H1 (cell line): ENCODE measurements at regions not wholly inside any gene's neighbourhood (a gene's known extent, or its start where the extent isn't known, plus 50 kb on each side); places are given as distances from the start of the nearest gene placed in this dataset.

Source experiments
- CTCF ChIA-PET: fragments of 300-600 bp; sonication (Branson Sonifier 250); formaldehyde crosslinking; loops from one replicate; lab custom pipeline; 2021; ENCODE audit not compliant: partially characterized antibody; lab: Charles Lee
- POLR2A ChIA-PET: fragments of 300-600 bp; sonication (Branson Sonifier 250); formaldehyde crosslinking; loops from one replicate; lab custom pipeline; 2021; ENCODE audit warnings: inconsistent platforms; ENCODE audit not compliant: partially characterized antibody; lab: Charles Lee
- DNase-seq, 2 experiments: peaks; one replicate each; pipeline versions ENCODE4 v3.0.0 to v3.0.0-alpha.2; 2010 to 2022; ENCODE audit warnings: low spot score in 2 of 2, low read depth in 1 of 2, mixed read lengths in 1 of 2
- FAIRE-seq: peaks from 2 replicates; lab custom pipeline; 2011; peaks lifted over from hg19 to GRCh38; lab: Jason Lieb, UNC
- H2AFZ ChIP-seq: 2 replicates; pipeline ENCODE4 v1.8.1; 2012; ENCODE audit warnings: low read length, inconsistent platforms
- H2AK5ac ChIP-seq: 2 replicates; pipeline ENCODE4 v1.6.1; 2013; ENCODE audit warnings: low read depth, low read length
- H2BK120ac ChIP-seq: replicated peaks from 2 replicates; pipeline ENCODE3; 2013; ENCODE audit warnings: low read depth, low read length, inconsistent platforms
- H2BK12ac ChIP-seq: 2 replicates; pipeline ENCODE4 v1.6.1; 2013; ENCODE audit warnings: low read depth, low read length
- H2BK15ac ChIP-seq: 2 replicates; pipeline ENCODE4 v1.6.1; 2013; ENCODE audit warnings: low read length
- H2BK20ac ChIP-seq: 2 replicates; pipeline ENCODE4 v1.6.1; 2013; ENCODE audit warnings: low read length
- H2BK5ac ChIP-seq: 2 replicates; pipeline ENCODE4 v1.6.1; 2013; ENCODE audit warnings: low read depth, low read length
- H3K14ac ChIP-seq: 2 replicates; pipeline ENCODE4 v1.6.1; 2013; ENCODE audit warnings: inconsistent platforms; ENCODE audit not compliant: insufficient read length
- H3K18ac ChIP-seq: 2 replicates; pipeline ENCODE4 v1.6.1; 2013; ENCODE audit warnings: low read length; ENCODE audit errors: extremely low read depth
- H3K23ac ChIP-seq: 2 replicates; pipeline ENCODE4 v1.6.1; 2013; ENCODE audit warnings: inconsistent platforms; ENCODE audit not compliant: insufficient read length
- H3K23me2 ChIP-seq: 2 replicates; pipeline ENCODE4 v1.6.1; 2013; ENCODE audit warnings: low read depth, low read length
- H3K27ac ChIP-seq: 2 replicates; pipeline ENCODE4 v1.6.1; 2011; ENCODE audit warnings: low read depth, low read length, inconsistent platforms
- H3K27me3 ChIP-seq, 4 experiments: replicated peaks in 1 of 4; 1 replicate in 1 of 4; 2 replicates in 3 of 4; pipeline versions ENCODE4 v1.6.1 to v1.8.1; 2011 to 2013; ENCODE audit warnings: low read length in 3 of 4, mild to moderate bottlenecking in 3 of 4, inconsistent platforms in 2 of 4, mixed read lengths in 2 of 4, moderate library complexity in 1 of 4; ENCODE audit not compliant: control insufficient read depth in 3 of 4, insufficient read depth in 3 of 4; ENCODE audit errors: extremely low read depth in 1 of 4
- H3K36me3 ChIP-seq, 4 experiments: 2 replicates each; pipeline versions ENCODE4 v1.6.1 to v1.8.1; 2011 to 2013; ENCODE audit warnings: mild to moderate bottlenecking in 4 of 4, low read length in 3 of 4, moderate library complexity in 2 of 4, control low read depth in 1 of 4, inconsistent platforms in 1 of 4; ENCODE audit not compliant: insufficient read depth in 4 of 4, control insufficient read depth in 2 of 4
- H3K4ac ChIP-seq: replicated peaks from 2 replicates; pipeline ENCODE3; 2013; ENCODE audit warnings: low read length, low read depth, mixed read lengths, inconsistent platforms; ENCODE audit not compliant: insufficient read length
- H3K4me1 ChIP-seq, 4 experiments: replicated peaks in 1 of 4; 1 replicate in 1 of 4; 2 replicates in 3 of 4; pipeline versions ENCODE4 v1.6.1 to v1.8.1; 2011 to 2013; ENCODE audit warnings: low read length in 3 of 4, inconsistent platforms in 2 of 4, mixed read lengths in 1 of 4; ENCODE audit not compliant: insufficient read depth in 4 of 4, control insufficient read depth in 3 of 4
- H3K4me2 ChIP-seq, 2 experiments: 2 replicates each; pipeline versions ENCODE4 v1.6.1 to v1.8.1; 2011 to 2013; ENCODE audit warnings: low read depth in 2 of 2, low read length in 2 of 2, control low read depth in 1 of 2, inconsistent platforms in 1 of 2, mild to moderate bottlenecking in 1 of 2; ENCODE audit not compliant: insufficient read depth in 1 of 2
- H3K4me3 ChIP-seq, 4 experiments: fragments of 200-600, 300-600 bp in 1 of 4; sonication (generic), shearing (Covaris generic), sonication (Bioruptor Twin) in 1 of 4; 2 replicates each; pipeline versions ENCODE4 v1.5.1 to v1.8.1; 2011 to 2016; ENCODE audit warnings: low read length in 4 of 4, low read depth in 3 of 4, control low read depth in 2 of 4, inconsistent platforms in 2 of 4, mild to moderate bottlenecking in 2 of 4, mixed read lengths in 1 of 4, moderate library complexity in 1 of 4; ENCODE audit not compliant: insufficient read depth in 2 of 4; ENCODE audit errors: extremely low read depth in 1 of 4
- H3K56ac ChIP-seq: replicated peaks from 2 replicates; pipeline ENCODE3; 2013; ENCODE audit warnings: low read depth, mild to moderate bottlenecking, mixed read lengths, low read length, inconsistent platforms; ENCODE audit not compliant: insufficient read length
- H3K79me1 ChIP-seq: 2 replicates; pipeline ENCODE4 v1.6.1; 2013; ENCODE audit warnings: low read depth, low read length, control low read depth
- H3K79me2 ChIP-seq, 2 experiments: 2 replicates each; pipeline versions ENCODE4 v1.6.1 to v1.8.1; 2012 to 2013; ENCODE audit warnings: low read length in 2 of 2, mild to moderate bottlenecking in 2 of 2, inconsistent platforms in 1 of 2; ENCODE audit not compliant: insufficient read depth in 2 of 2, control insufficient read depth in 1 of 2
- H3K9ac ChIP-seq, 4 experiments: replicated peaks in 1 of 4; 1 replicate in 1 of 4; 2 replicates in 3 of 4; pipeline versions ENCODE4 v1.6.1 to v1.8.1; 2011 to 2013; ENCODE audit warnings: low read depth in 3 of 4, low read length in 3 of 4, control low read depth in 2 of 4, mild to moderate bottlenecking in 2 of 4, moderate library complexity in 2 of 4, inconsistent platforms in 1 of 4; ENCODE audit errors: extremely low read depth in 1 of 4
- H3K9me3 ChIP-seq, 2 experiments: 2 replicates each; pipeline versions ENCODE4 v1.6.1 to v1.8.1; 2012 to 2013; ENCODE audit warnings: mild to moderate bottlenecking in 2 of 2, moderate library complexity in 2 of 2, control low read depth in 1 of 2, inconsistent platforms in 1 of 2, low read depth in 1 of 2, low read length in 1 of 2, mixed read lengths in 1 of 2; ENCODE audit not compliant: insufficient read depth in 2 of 2
- H4K20me1 ChIP-seq, 2 experiments: replicated peaks in 1 of 2; 2 replicates each; pipeline versions ENCODE3 to v1.8.1; 2011 to 2013; ENCODE audit warnings: inconsistent platforms in 2 of 2, low read length in 2 of 2, mild to moderate bottlenecking in 1 of 2; ENCODE audit not compliant: insufficient read depth in 2 of 2, control insufficient read depth in 1 of 2
- H4K5ac ChIP-seq: 2 replicates; pipeline ENCODE4 v1.6.1; 2013; ENCODE audit warnings: low read length, low read depth, mixed read lengths, inconsistent platforms; ENCODE audit not compliant: insufficient read length
- H4K8ac ChIP-seq: 2 replicates; pipeline ENCODE4 v1.8.0; 2013; ENCODE audit warnings: mild to moderate bottlenecking, moderate library complexity, low read length, inconsistent platforms; ENCODE audit not compliant: insufficient read depth; ENCODE audit errors: extremely low read depth
- H4K91ac ChIP-seq: replicated peaks from 2 replicates; pipeline ENCODE3; 2013; ENCODE audit warnings: low read length, mixed read lengths, inconsistent platforms; ENCODE audit not compliant: insufficient read length
- CHD2 ChIP-seq: IDR thresholded peaks from 2 replicates; pipeline ENCODE4 v1.6.1; 2012; ENCODE audit warnings: low read length, improper control_type of control experiment
- E2F6 ChIP-seq: IDR thresholded peaks from 2 replicates; pipeline ENCODE4 v1.6.1; 2012; ENCODE audit warnings: inconsistent platforms
- EGR1 ChIP-seq: IDR thresholded peaks from 2 replicates; pipeline ENCODE4 v1.6.1; 2011; ENCODE audit warnings: low read depth, low read length, borderline replicate concordance
- JUN ChIP-seq: IDR thresholded peaks from 2 replicates; pipeline ENCODE4 v1.6.1; 2011; ENCODE audit warnings: low read depth, mild to moderate bottlenecking, improper control_type of control experiment, low read length
- JUND ChIP-seq: IDR thresholded peaks from 2 replicates; pipeline ENCODE4 v1.6.1; 2011; ENCODE audit warnings: mild to moderate bottlenecking, improper control_type of control experiment, low read length
- KDM1A ChIP-seq: fragments of 200-600, 300-600 bp; sonication (generic); IDR thresholded peaks from 2 replicates; pipeline ENCODE4 v1.7.1; 2016; ENCODE audit warnings: mild to moderate bottlenecking, low read length, borderline replicate concordance
- KDM4A ChIP-seq: IDR thresholded peaks from one replicate; pipeline ENCODE4 v1.7.1; 2012; ENCODE audit warnings: low read depth, mild to moderate bottlenecking, moderate library complexity, low read length, inconsistent platforms; ENCODE audit not compliant: severe bottlenecking
- POLR2AphosphoS5 ChIP-seq: IDR thresholded peaks from 2 replicates; pipeline ENCODE4 v1.6.1; 2011; ENCODE audit warnings: low read depth, low read length
- RFX5 ChIP-seq: IDR thresholded peaks from 2 replicates; pipeline ENCODE4 v1.6.1; 2011; ENCODE audit warnings: low read depth, low read length, improper control_type of control experiment, borderline replicate concordance
- TAF7 ChIP-seq: optimal IDR thresholded peaks from 2 replicates; pipeline ENCODE3; 2011; ENCODE audit warnings: low read depth, mild to moderate bottlenecking, inconsistent platforms, low read length, moderate library complexity, borderline replicate concordance
- TBP ChIP-seq: IDR thresholded peaks from 2 replicates; pipeline ENCODE4 v1.6.1; 2011; ENCODE audit warnings: low read depth, low read length, improper control_type of control experiment
- whole genome bisulfite sequencing, 2 experiments: shearing (Covaris generic) in 1 of 2; methylation state at CpG; one replicate each; pipeline versions ENCODE4 v1.1.6 to v1.1.7; 2013 to 2015; ENCODE audit warnings: low lambda C conversion rate in 2 of 2, mixed read lengths in 2 of 2, inconsistent platforms in 1 of 2, low coverage in 1 of 2, missing lambda C conversion rate in 1 of 2; ENCODE audit not compliant: insufficient replicate concordance in 2 of 2, insufficient coverage in 1 of 2, insufficient read length in 1 of 2; ENCODE audit errors: extremely low coverage in 1 of 2, missing lambda C conversion rate in 1 of 2; 5-methylcytosine and 5-hydroxymethylcytosine counted together
- TF ChIP-seq, protein P1 (sequence below): IDR thresholded peaks from 2 replicates; pipeline ENCODE4 v1.6.1; 2011; ENCODE audit warnings: low read depth, mild to moderate bottlenecking, low read length; ENCODE audit not compliant: insufficient read depth
- TF ChIP-seq, protein P2 (sequence below): IDR thresholded peaks from 2 replicates; pipeline ENCODE4 v1.6.1; 2012; ENCODE audit warnings: inconsistent platforms

DNA sequence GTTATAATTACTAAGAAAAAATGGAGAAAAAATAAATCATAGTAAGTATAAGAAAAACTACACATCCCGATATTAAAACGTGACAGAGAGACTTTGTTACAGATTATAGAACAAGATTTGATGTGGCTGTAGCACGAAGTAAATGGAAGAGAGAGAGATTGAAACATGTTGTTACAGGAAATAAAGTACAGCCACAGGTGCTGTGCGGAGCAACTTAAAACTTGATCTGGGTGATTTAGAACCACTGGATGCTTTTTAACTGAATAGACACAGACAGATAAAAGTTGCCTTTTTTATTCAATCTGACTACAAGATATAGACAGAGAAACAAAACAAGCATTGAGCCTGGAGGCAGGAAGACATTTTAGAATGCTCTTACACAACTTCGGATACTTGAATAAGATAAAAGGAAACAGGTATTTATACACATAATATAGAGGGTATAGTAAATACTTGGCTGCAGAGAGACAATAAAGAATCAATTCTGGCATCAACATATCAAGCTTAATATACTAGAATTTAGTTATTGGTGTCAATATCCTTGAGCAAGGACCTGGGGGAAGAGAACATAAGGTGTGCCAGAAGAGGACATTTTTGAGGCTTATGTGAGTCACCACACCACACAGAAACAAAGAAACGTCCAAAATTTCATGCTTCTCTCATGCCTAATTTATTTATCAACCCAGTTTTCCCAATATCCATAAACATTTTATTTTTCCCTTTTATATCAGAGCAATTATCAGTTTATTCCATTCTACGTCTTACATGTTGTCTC lies 548.5 kb downstream of the SLITRK1 start:
- Histone ChIP-seq H3K9me3 (no peaks in the 10 kb centered on the region), H2BK12ac (no peak overlapping the region), H3K9ac (no peak overlapping the region), H3K23ac (no peak overlapping the region), H4K8ac (no peak overlapping the region), H3K4me2 (no peak overlapping the region), H2BK120ac (no peak overlapping the region), H3K27me3 (no peaks in the 10 kb centered on the region), H3K4me1 (no peaks in the 10 kb centered on the region), H3K4ac (no peak overlapping the region), H3K23me2 (no peaks in the 10 kb centered on the region), H2BK5ac (no peak overlapping the region), H3K14ac (no peak overlapping the region), H3K36me3 (no peaks in the 10 kb centered on the region), H2BK20ac (no peak overlapping the region), H2AFZ (no peak overlapping the region), H3K27ac (no peak overlapping the region), H3K79me1 (no peaks in the 10 kb centered on the region), H3K4me3 (no peak overlapping the region), H4K20me1 (no peaks in the 10 kb centered on the region), H4K5ac (no peak overlapping the region), H3K18ac (no peak overlapping the region), H2AK5ac (no peak overlapping the region), H3K56ac (no peak overlapping the region), H3K79me2 (no peaks in the 10 kb centered on the region), H4K91ac (no peak overlapping the region), H2BK15ac (no peak overlapping the region)
- 94% methylated on average over 7 of the region's 7 CpGs; no CpG with 5 or more reads in 1 of the 2 experiments for WGBS, 2 experiments
- ChIA-PET POLR2A (no interaction called here), CTCF (no interaction called here)
- FAIRE-seq: no peak
- no peak for DNase-seq
- TF ChIP-seq, protein P1, sequence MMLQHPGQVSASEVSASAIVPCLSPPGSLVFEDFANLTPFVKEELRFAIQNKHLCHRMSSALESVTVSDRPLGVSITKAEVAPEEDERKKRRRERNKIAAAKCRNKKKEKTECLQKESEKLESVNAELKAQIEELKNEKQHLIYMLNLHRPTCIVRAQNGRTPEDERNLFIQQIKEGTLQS: no peak
- TF ChIP-seq CHD2: no peak
- TF ChIP-seq JUND: no peak
- TF ChIP-seq, protein P2, sequence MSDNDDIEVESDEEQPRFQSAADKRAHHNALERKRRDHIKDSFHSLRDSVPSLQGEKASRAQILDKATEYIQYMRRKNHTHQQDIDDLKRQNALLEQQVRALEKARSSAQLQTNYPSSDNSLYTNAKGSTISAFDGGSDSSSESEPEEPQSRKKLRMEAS: no peak
- TF ChIP-seq POLR2AphosphoS5: no peak
- no peak for TF ChIP-seq KDM4A
- no peak for TF ChIP-seq KDM1A
- TF ChIP-seq JUN: no peak
- TF ChIP-seq E2F6: no peak
- TF ChIP-seq TBP: no peak
- no peak for TF ChIP-seq EGR1
- no peak for TF ChIP-seq TAF7
- TF ChIP-seq RFX5: no peak
